Right ventricle myocardium superior (tissue), 1 donor: ENCODE measurements at regions not wholly inside any gene's neighbourhood (a gene's known extent, or its start where the extent isn't known, plus 50 kb on each side); places are given as distances from the start of the nearest gene placed in this dataset.
"Not testable (repeated sequence)": the region's sequence is repeated elsewhere in the genome, so short reads cannot be mapped to it uniquely, and the experiment has no call there.

Experiments used
- ATAC-seq: fragments of 200-7000 bp; cut with Tn5 transposase; one replicate; pipeline ENCODE4 v1.9.1; 2020; ENCODE audit warnings: mild to moderate bottlenecking; ENCODE audit not compliant: poor library complexity
- DNase-seq: peaks from one replicate; pipeline ENCODE4 v3.0.0-alpha.2; 2020
- intact Hi-C: fragments of 100-400 bp; cut with DNase I; formaldehyde crosslinking; loops from one replicate; pipeline ENCODE4 v1.11.2; 2022
- donor health status: DM: no; HTN: yes; CAD: no; lungs with severe emphysema.

GRCh38 chr7:66557214-66558200 is 71.2 kb upstream of the KCTD7 start:
- DNase-seq (peak; percentile 85), ATAC-seq (peak; percentile 88)
- intact Hi-C loops, result no loop called here

GRCh38 chr7:66558201-66558641 is 70.5 kb upstream of the KCTD7 start:
- intact Hi-C loops, result no loop called here
- DNase-seq (no peak), ATAC-seq (no peak)

GRCh38 chr7:66558660-66559465 is 69.8 kb upstream of the KCTD7 start:
- ATAC-seq (no peak), DNase-seq (no peak)
- intact Hi-C loops, result no loop called here

GRCh38 chr7:66564045-66564444 is 64.6 kb upstream of the KCTD7 start:
- intact Hi-C loops, result no loop called here

GRCh38 chr7:66570179-66570578 is 58.5 kb upstream of the KCTD7 start:
- intact Hi-C loops, DNase-seq, ATAC-seq: not testable (repeated sequence)

More at GRCh38 chr7:66564045-66564444, 64.6 kb upstream of the KCTD7 start:
- ATAC-seq (no peak), DNase-seq (no peak)

GRCh38 chr7:66571568-66571967 is 57.1 kb upstream of the KCTD7 start:
- ATAC-seq (no peak), DNase-seq (no peak)
- intact Hi-C loops, result no loop called here

GRCh38 chr7:66573782-66574495 is 54.7 kb upstream of the KCTD7 start:
- intact Hi-C loops, DNase-seq, ATAC-seq: not testable (repeated sequence)

- ATAC-seq, intact Hi-C loops: not testable (repeated sequence)
Observed at GRCh38 chr7:66574768-66575167, 53.9 kb upstream of the KCTD7 start.

GRCh38 chr7:66575398-66575797 is 53.3 kb upstream of the KCTD7 start:
- ATAC-seq, result no peak
- DNase-seq, result no peak
- intact Hi-C loops, result no loop called here

More at GRCh38 chr7:66574768-66575167, 53.9 kb upstream of the KCTD7 start:
- not testable (repeated sequence) for DNase-seq

GRCh38 chr7:66576646-66577045 is 52.0 kb upstream of the KCTD7 start:
- no peak for ATAC-seq
- DNase-seq, result no peak
- intact Hi-C loops, result no loop called here
